ENCODE measurements at regions not wholly inside any gene's neighbourhood (a gene's known extent, or its start where the extent isn't known, plus 50 kb on each side); places are given as distances from the start of the nearest gene placed in this dataset.

DNA sequence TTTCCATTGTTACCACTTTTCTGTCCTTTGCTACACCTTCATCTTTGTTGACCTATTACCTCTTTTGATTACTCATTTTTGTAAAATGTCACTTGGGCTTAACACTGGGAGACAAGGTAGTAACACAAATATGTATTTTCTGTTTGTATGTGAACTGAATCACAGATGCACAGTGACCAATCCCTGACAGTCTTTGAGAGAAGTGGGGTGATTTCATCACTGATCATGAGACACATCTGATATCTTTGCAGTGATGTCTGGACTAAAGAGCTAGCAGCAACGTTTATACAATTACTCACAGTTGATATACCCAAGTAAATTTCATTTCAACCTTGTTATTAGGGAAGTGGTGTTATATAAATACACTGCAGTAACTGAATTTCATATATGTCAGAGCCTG lies 1397.4 kb upstream of the SPRY2 start:
- 34 to 53% methylated on average over 1 of the region's 1 CpG for WGBS, 2 donors
- TF ChIP-seq, protein P1, sequence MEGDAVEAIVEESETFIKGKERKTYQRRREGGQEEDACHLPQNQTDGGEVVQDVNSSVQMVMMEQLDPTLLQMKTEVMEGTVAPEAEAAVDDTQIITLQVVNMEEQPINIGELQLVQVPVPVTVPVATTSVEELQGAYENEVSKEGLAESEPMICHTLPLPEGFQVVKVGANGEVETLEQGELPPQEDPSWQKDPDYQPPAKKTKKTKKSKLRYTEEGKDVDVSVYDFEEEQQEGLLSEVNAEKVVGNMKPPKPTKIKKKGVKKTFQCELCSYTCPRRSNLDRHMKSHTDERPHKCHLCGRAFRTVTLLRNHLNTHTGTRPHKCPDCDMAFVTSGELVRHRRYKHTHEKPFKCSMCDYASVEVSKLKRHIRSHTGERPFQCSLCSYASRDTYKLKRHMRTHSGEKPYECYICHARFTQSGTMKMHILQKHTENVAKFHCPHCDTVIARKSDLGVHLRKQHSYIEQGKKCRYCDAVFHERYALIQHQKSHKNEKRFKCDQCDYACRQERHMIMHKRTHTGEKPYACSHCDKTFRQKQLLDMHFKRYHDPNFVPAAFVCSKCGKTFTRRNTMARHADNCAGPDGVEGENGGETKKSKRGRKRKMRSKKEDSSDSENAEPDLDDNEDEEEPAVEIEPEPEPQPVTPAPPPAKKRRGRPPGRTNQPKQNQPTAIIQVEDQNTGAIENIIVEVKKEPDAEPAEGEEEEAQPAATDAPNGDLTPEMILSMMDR (IDR thresholded peaks at IDR 0.05), result no peak
- no peak for TF ChIP-seq POLR2A (IDR thresholded peaks at IDR 0.05)
- Histone ChIP-seq H3K4me1 (no peaks in the 10 kb centered on the region), H3K36me3 (no peaks in the 10 kb centered on the region), H3K9me3 (no peaks in the 10 kb centered on the region), H3K27ac (no peak overlapping the region), H3K27me3 (no peaks in the 10 kb centered on the region), H3K4me3 (replicated peaks in 1 of 3) (no peak overlapping the region)
- intact Hi-C loops (cut with DNase I), result no loop called here
- no peak for DNase-seq

DNA sequence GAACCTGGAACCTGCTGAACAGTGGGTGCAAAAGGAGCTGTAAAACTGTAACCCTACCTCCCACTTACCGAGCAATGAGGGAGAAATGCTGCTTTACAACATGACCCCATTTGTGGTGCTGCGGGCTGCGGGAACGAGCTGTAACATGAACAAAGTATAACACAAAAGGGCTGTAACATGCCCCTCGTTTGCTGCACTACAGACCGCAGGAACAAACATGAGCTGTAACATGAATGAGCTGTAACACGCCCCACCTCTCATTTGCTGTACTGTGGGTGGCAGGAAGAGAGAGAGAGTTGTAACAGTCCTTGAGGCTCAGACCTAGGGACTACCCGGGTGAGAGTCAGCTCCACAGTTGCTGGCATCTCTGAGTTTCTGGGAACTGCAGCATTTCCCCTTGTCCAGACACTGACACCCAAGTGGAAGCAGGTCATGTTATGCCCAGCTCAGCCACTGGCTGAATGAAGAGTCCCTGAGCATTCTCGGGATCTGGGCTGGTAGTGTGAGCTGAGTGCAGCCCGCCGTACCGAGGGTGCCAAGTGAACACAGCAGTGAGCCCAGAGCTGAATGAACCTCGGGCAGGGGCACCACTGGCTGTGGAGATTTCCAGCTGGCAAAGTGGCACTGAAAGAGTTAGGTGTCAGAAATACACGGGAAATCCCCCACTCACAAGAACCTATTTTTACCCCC lies 1385.3 kb upstream of the SPRY2 start:
- Histone ChIP-seq H3K4me1 (no peaks in the 10 kb centered on the region), H3K36me3 (no peaks in the 10 kb centered on the region), H3K9me3 (no peaks in the 10 kb centered on the region), H3K27me3 (no peaks in the 10 kb centered on the region), H3K27ac (no peak overlapping the region), H3K4me3 (replicated peaks in 1 of 3) (no peak overlapping the region)
- 90 to 92% methylated on average over 14 of the region's 14 CpGs for WGBS, 2 donors
- DNase-seq, result no peak
- intact Hi-C loops (cut with DNase I), result no loop called here
- TF ChIP-seq, protein P1 (IDR thresholded peaks at IDR 0.05), result no peak
- no peak for TF ChIP-seq POLR2A (IDR thresholded peaks at IDR 0.05)

DNA sequence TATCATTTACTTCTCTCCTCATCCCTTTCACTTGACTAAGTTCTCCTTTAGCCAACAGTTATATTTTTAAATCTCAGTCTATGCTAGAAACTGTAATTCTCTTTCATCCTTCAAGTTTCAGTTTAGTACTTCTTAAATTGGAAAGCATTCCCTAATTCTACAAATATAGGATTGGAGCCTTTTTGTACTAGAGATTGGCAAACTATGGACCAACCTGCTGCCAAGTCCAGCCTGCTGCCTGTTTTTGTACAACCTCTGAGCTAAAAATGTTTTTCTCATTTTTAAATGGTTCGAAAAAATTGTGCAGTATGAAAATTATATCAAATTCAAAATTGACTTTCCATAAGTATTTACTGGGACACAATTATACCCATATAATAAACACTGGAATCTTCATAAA lies 1381.5 kb upstream of the SPRY2 start:
- H3K27me3 ChIP-seq, result no peaks in the 10 kb centered on the region
- 79 to 85% methylated on average over 1 of the region's 1 CpG for WGBS, 2 donors

GRCh38 chr13:81721400-81721799 lies 1380.5 kb upstream of the SPRY2 start:
- intact Hi-C loops (cut with DNase I), result no loop called here

More for the DNA sequence above, 1381.5 kb upstream of the SPRY2 start:
- H3K4me3 ChIP-seq (replicated peaks in 1 of 3), result no peak overlapping the region
- TF ChIP-seq, protein P1 (IDR thresholded peaks at IDR 0.05), result no peak
- no peak for TF ChIP-seq POLR2A (IDR thresholded peaks at IDR 0.05)
- H3K36me3 ChIP-seq, result no peaks in the 10 kb centered on the region
- DNase-seq, result no peak
- intact Hi-C loops (cut with DNase I), result no loop called here
- H3K4me1 ChIP-seq, result no peaks in the 10 kb centered on the region
- no peaks in the 10 kb centered on the region for H3K9me3 ChIP-seq
- H3K27ac ChIP-seq, result no peak overlapping the region

DNA sequence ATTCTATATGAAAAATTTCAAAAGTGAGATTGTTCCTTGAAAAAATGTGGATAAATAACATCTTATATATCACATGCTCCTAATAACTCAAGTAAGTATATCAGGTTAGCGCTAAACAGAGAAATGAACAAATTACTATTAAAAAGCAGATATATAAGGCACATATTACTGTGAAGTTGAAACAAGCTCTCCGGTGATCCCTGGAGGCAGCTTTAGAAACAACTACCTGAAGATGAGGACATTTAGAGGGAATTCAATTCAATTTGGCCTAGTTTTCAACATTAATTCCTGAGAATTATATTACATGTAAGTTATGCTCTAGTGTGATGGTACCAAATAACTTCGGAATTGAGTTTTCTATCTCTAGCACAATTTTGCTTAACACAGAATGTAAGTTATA lies 1373.6 kb upstream of the SPRY2 start:
- H3K4me3 ChIP-seq (replicated peaks in 1 of 3), result no peak overlapping the region
- WGBS, 2 donors, result 82 to 94% methylated on average over 3 of the region's 3 CpGs
- no peak for TF ChIP-seq POLR2A (IDR thresholded peaks at IDR 0.05)
- TF ChIP-seq, protein P1 (IDR thresholded peaks at IDR 0.05), result no peak
- no peak overlapping the region for H3K27ac ChIP-seq
- no peaks in the 10 kb centered on the region for H3K9me3 ChIP-seq
- H3K27me3 ChIP-seq, result no peaks in the 10 kb centered on the region
- H3K36me3 ChIP-seq, result no peaks in the 10 kb centered on the region
- DNase-seq, result no peak
- intact Hi-C loops (cut with DNase I), result no loop called here
- no peaks in the 10 kb centered on the region for H3K4me1 ChIP-seq

More at GRCh38 chr13:81721400-81721799, 1380.5 kb upstream of the SPRY2 start:
- no peak for TF ChIP-seq POLR2A (IDR thresholded peaks at IDR 0.05)
- TF ChIP-seq, protein P1 (IDR thresholded peaks at IDR 0.05), result no peak
- Histone ChIP-seq H3K4me1 (no peaks in the 10 kb centered on the region), H3K27me3 (no peaks in the 10 kb centered on the region), H3K36me3 (no peaks in the 10 kb centered on the region), H3K4me3 (replicated peaks in 1 of 3) (no peak overlapping the region), H3K9me3 (no peaks in the 10 kb centered on the region), H3K27ac (no peak overlapping the region)
- DNase-seq, result no peak
